K562 (cell line): ENCODE measurements at regions not wholly inside any gene's neighbourhood (a gene's known extent, or its start where the extent isn't known, plus 50 kb on each side); places are given as distances from the start of the nearest gene placed in this dataset.

Experiments used
- ATAC-seq: fragments of 200-7000 bp; cut with Tn5 transposase; 3 replicates; pipeline ENCODE4 v1.9.1; 2020; ENCODE audit warnings: moderate library complexity
- BruUV-seq: library from RNA; stranded (reverse); fragments of 400-500 nt; replicated peaks from 2 replicates; lab custom pipeline; 2021; lab: Mats Ljungman, UMichigan
- CTCF ChIA-PET: fragments of 300-600 bp; formaldehyde crosslinking; extraction: SDS; loops from one replicate; lab custom pipeline; 2021; ENCODE audit warnings: low intra/inter-chr PET ratio; lab: Yijun Ruan, JAX
- POLR2A ChIA-PET: fragments of 300-600, 350-650 bp; sonication (Branson Sonifier 250); formaldehyde crosslinking; extraction: SDS; loops from one replicate; lab custom pipeline; 2021; ENCODE audit warnings: antibody characterized with exemption, inconsistent platforms; lab: Yijun Ruan, JAX
- DNase-seq, 4 experiments: peaks; one replicate each; pipeline versions ENCODE4 v3.0.0 to v3.0.0-alpha.2; 2011 to 2018; ENCODE audit warnings: low spot score in 3 of 4, mixed read lengths in 3 of 4; ENCODE audit errors: extremely low read depth in 1 of 4
- FAIRE-seq: peaks from 2 replicates; lab custom pipeline; 2011; peaks lifted over from hg19 to GRCh38; lab: Jason Lieb, UNC
- H2AFZ ChIP-seq: 2 replicates; pipeline ENCODE4 v1.6.0; 2011; ENCODE audit warnings: low read depth, low read length, control low read depth, inconsistent platforms
- H3K27ac ChIP-seq: fragments of 200-600 bp; 3 replicates; pipeline ENCODE4 v1.8.0; 2011; ENCODE audit warnings: low read depth, mild to moderate bottlenecking, control low read depth, inconsistent platforms, low read length, moderate library complexity, mixed read lengths; ENCODE audit errors: extremely low read depth
- H3K27me3 ChIP-seq, 2 experiments: fragments of 300-600 bp in 1 of 2; 2 replicates in 1 of 2; 3 replicates in 1 of 2; pipeline versions ENCODE4 v1.6.0 to v1.8.0; 2011; ENCODE audit warnings: inconsistent platforms in 2 of 2, low read length in 2 of 2, mild to moderate bottlenecking in 1 of 2, mixed read lengths in 1 of 2, moderate library complexity in 1 of 2; ENCODE audit not compliant: control insufficient read depth in 2 of 2, insufficient read depth in 2 of 2
- H3K36me3 ChIP-seq: fragments of 300-600 bp; 3 replicates; pipeline ENCODE4 v1.8.0; 2011; ENCODE audit warnings: mild to moderate bottlenecking, low read length, inconsistent platforms; ENCODE audit not compliant: control insufficient read depth, insufficient read depth
- H3K4me1 ChIP-seq, 2 experiments: fragments of 200-600 bp in 1 of 2; replicated peaks in 1 of 2; 2 replicates in 1 of 2; 3 replicates in 1 of 2; pipeline versions ENCODE4 v1.5.1 to v1.8.0; 2011; ENCODE audit warnings: inconsistent platforms in 2 of 2, low read length in 2 of 2, mild to moderate bottlenecking in 1 of 2, mixed read lengths in 1 of 2, moderate library complexity in 1 of 2; ENCODE audit not compliant: control insufficient read depth in 2 of 2, insufficient read depth in 2 of 2
- H3K4me2 ChIP-seq: 2 replicates; pipeline ENCODE4 v1.6.1; 2011; ENCODE audit warnings: low read length, control low read depth, inconsistent platforms, mixed read lengths; ENCODE audit not compliant: insufficient read depth
- H3K4me3 ChIP-seq: fragments of 200-600 bp; sonication (generic), shearing (Covaris generic); 2 replicates; pipeline ENCODE4 v1.5.1; 2016; ENCODE audit warnings: control low read depth, inconsistent platforms
- H3K79me2 ChIP-seq: fragments of 200-600 bp; 3 replicates; pipeline ENCODE4 v1.8.0; 2011; ENCODE audit warnings: low read length, inconsistent platforms; ENCODE audit not compliant: control insufficient read depth, insufficient read depth
- H3K9ac ChIP-seq, 2 experiments: 2 replicates each; pipeline versions ENCODE4 v1.6.0 to v1.6.1; 2011; ENCODE audit warnings: low read depth in 2 of 2, low read length in 2 of 2, control low read depth in 1 of 2, inconsistent platforms in 1 of 2, mild to moderate bottlenecking in 1 of 2, mixed read lengths in 1 of 2; ENCODE audit not compliant: insufficient read depth in 1 of 2
- H3K9me1 ChIP-seq: one replicate; pipeline ENCODE4 v1.6.0; 2011; ENCODE audit warnings: inconsistent platforms, mild to moderate bottlenecking, low read length, moderate library complexity; ENCODE audit not compliant: control insufficient read depth, insufficient read depth
- H3K9me3 ChIP-seq: replicated peaks from 2 replicates; pipeline ENCODE4 v1.5.1; 2011; ENCODE audit warnings: low read depth, low read length, inconsistent platforms; ENCODE audit not compliant: control insufficient read depth, insufficient read depth
- H4K20me1 ChIP-seq: replicated peaks from 2 replicates; pipeline ENCODE4 v1.6.1; 2011; ENCODE audit warnings: low read length, inconsistent platforms, mixed read lengths; ENCODE audit not compliant: control insufficient read depth, insufficient read depth
- FOSL1 ChIP-seq: fragments of 200-800 bp; sonication (Bioruptor generic); conservative IDR thresholded peaks from 2 replicates; pipeline ENCODE4 v1.6.1; 2016; ENCODE audit warnings: missing genetic modification characterization, missing compliant biosample characterization
- FOXK1 ChIP-seq: sonication (generic); formaldehyde crosslinking; IDR thresholded peaks from 2 replicates; pipeline ENCODE4 v1.8.0; 2022; ENCODE audit warnings: missing genetic modification reagents, mild to moderate bottlenecking, borderline replicate concordance
- GABPB1 ChIP-seq: sonication (generic); formaldehyde crosslinking; IDR thresholded peaks from 2 replicates; pipeline ENCODE4 v1.8.0; 2022; ENCODE audit warnings: mild to moderate bottlenecking, missing genetic modification reagents
- KDM1A ChIP-seq, 2 experiments: fragments of 450-650 bp; IDR thresholded peaks; 2 replicates each; pipeline ENCODE4 v1.6.1; 2016; ENCODE audit warnings: mild to moderate bottlenecking in 2 of 2
- KDM2B ChIP-seq: fragments of 250-450 bp; sonication (Bioruptor Pico); IDR thresholded peaks from 2 replicates; pipeline ENCODE4 v1.8.0; 2021; ENCODE audit warnings: mild to moderate bottlenecking, moderate library complexity
- MEIS2 ChIP-seq: fragments of 450-650 bp; IDR thresholded peaks from 2 replicates; pipeline ENCODE4 v1.6.1; 2014; ENCODE audit warnings: mild to moderate bottlenecking; ENCODE audit not compliant: partially characterized antibody
- SIRT6 ChIP-seq: IDR thresholded peaks from one replicate; pipeline ENCODE4 v1.6.1; 2012; ENCODE audit warnings: low read depth, mild to moderate bottlenecking, control low read depth, inconsistent platforms, low read length, moderate library complexity
- SMAD4 ChIP-seq: fragments of 250-450 bp; sonication (Bioruptor Pico); conservative IDR thresholded peaks from 2 replicates; pipeline ENCODE4 v1.8.0; 2021; ENCODE audit warnings: inconsistent platforms, mild to moderate bottlenecking, moderate library complexity
- WGBS: fragments of 100-300 bp; shearing (Covaris generic); methylation state at CpG from one replicate; pipeline ENCODE4 v1.1.6; 2016; ENCODE audit warnings: low coverage, mixed read lengths; ENCODE audit not compliant: insufficient coverage; ENCODE audit errors: missing lambda C conversion rate; 5-methylcytosine and 5-hydroxymethylcytosine counted together
- in situ Hi-C: fragments of 300-500 bp; cut with MboI; formaldehyde crosslinking; loops from 4 replicates; pipeline ENCODE4 v1.15.0; 2018; ENCODE audit warnings: inconsistent platforms, mixed read lengths
- intact Hi-C: fragments of 100-400 bp; cut with micrococcal nuclease; formaldehyde crosslinking; loops from 2 replicates; pipeline ENCODE4 v1.14.2; 2022

GRCh38 chr1:8091691-8092090, 65.6 kb upstream of the ERRFI1 start:
- Histone ChIP-seq H4K20me1 (no peaks in the 10 kb centered on the region), H3K9me3 (no peaks in the 10 kb centered on the region), H3K4me1 (no peaks in the 10 kb centered on the region; a peak in 2 of 5 replicates), H3K36me3 (no peaks in the 10 kb centered on the region), H3K27me3 (peaks cover 46 to 59% of the 10 kb centered on the region in 2 experiments)
- BruUV-seq, result no TSS peak
- no peak for DNase-seq
- intact Hi-C loops, result no loop called here
- ATAC-seq, result no peak
- TF ChIP-seq SMAD4 (CRISPR knock-in tag), result no peak
- peak; percentile 40 for TF ChIP-seq MEIS2
- TF ChIP-seq, all 486 proteins: peak for 1
- 0% methylated on average over 2 of the region's 2 CpGs for WGBS
- H3K4me3 ChIP-seq, result no peak overlapping the region
- H3K9me1 ChIP-seq, result no peaks in the 10 kb centered on the region
- ChIA-PET POLR2A (no interaction called here), CTCF (no interaction called here)
- H3K79me2 ChIP-seq, result no peaks in the 10 kb centered on the region
- H3K4me2 ChIP-seq, result no peak overlapping the region
- no peak for FAIRE-seq
- no peak overlapping the region for H2AFZ ChIP-seq
- no peak overlapping the region for H3K27ac ChIP-seq
- H3K9ac ChIP-seq, result no peak overlapping the region
- in situ Hi-C loops, result no loop called here

GRCh38 chr1:8090241-8090702, 64.2 kb upstream of the ERRFI1 start:
- in situ Hi-C loops (no loop called here), intact Hi-C loops (no loop called here)
- Histone ChIP-seq H3K4me2 (no peak overlapping the region), H3K27ac (no peak overlapping the region), H3K9me1 (no peaks in the 10 kb centered on the region), H3K4me1 (no peaks in the 10 kb centered on the region), H3K36me3 (no peaks in the 10 kb centered on the region), H3K27me3 (peaks cover 40 to 53% of the 10 kb centered on the region in 2 experiments), H4K20me1 (no peaks in the 10 kb centered on the region), H3K9me3 (no peaks in the 10 kb centered on the region), H3K79me2 (no peaks in the 10 kb centered on the region), H2AFZ (no peak overlapping the region), H3K9ac (no peak overlapping the region), H3K4me3 (no peak overlapping the region)
- CTCF ChIA-PET, result interaction anchor here (0.6 kb wide), 1 partner anchor 148 kb away, joined by 3 read pairs; no protein-coding TSS in a partner anchor
- no TSS peak for BruUV-seq
- 0% methylated on average over 2 of the region's 2 CpGs for WGBS
- FAIRE-seq, result no peak
- TF ChIP-seq FOSL1 (tag) (peak; percentile 34; the same call in 1 of the 2 replicates), GABPB1 (no peak), KDM2B (CRISPR knock-in tag) (no peak), FOXK1 (CRISPR knock-in tag) (no peak), SIRT6 (no peak), KDM1A (IDR thresholded peaks at IDR 0.05) (0 out of 4 replicates have a peak, but pooled peaks have one; percentile 15 to 23)
- no peak for DNase-seq
- ATAC-seq, result no peak
- POLR2A ChIA-PET, result interaction anchor here (1.0 kb wide), 1 partner anchor 13 kb away, joined by 4 read pairs; no protein-coding TSS in a partner anchor
